ENCODE measurements at regions not wholly inside any gene's neighbourhood (a gene's known extent, or its start where the extent isn't known, plus 50 kb on each side); places are given as distances from the start of the nearest gene placed in this dataset.

DNA sequence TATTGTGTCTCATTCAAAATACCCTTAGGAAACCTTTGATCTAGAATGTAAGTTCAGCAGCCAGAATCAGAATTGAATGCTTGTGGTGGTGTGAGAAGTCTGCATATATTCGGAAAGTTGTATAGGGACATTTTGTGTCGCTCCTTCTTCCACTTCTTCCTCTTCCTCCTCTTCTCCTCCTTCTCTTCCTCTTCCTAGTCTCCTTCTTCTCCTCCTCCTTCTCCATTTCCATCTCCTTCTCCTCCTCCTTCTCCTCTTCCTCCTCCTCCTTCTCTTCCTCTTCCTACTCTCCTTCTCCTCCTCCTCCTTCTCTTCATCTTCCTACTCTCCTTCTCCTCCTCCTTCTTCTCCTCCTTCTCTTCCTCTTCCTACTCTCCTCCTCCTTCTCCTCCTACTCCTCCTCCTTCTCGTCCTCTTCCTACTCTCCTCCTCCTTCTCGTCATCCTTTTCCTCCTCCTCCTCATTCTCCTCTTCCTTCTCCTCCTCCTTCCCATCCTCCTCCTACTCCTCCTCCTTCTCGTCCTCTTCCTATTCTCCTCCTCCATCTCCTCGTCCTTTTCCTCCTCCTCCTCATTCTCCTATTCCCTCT is 749.3 kb upstream of the GOLIM4 start:
- H3K9me3 ChIP-seq (ENCODE audit: control insufficient read depth, low read length, poor library complexity, severe bottlenecking) = no peaks in the 10 kb centered on the region
- H3K27me3 Mint-ChIP-seq = peaks cover 5% of the 10 kb centered on the region
- no peaks in the 10 kb centered on the region for H3K36me3 Mint-ChIP-seq (ENCODE audit: low read depth)
- no peak for ATAC-seq
- no peak for DNase-seq
- H3K4me3 Mint-ChIP-seq = no peak overlapping the region
- no peak overlapping the region for H3K27ac Mint-ChIP-seq
- H3K4me1 Mint-ChIP-seq = no peaks in the 10 kb centered on the region

GRCh38 chr3:168844472-168844871 is 748.7 kb upstream of the GOLIM4 start:
- Mint-ChIP-seq H3K36me3 (ENCODE audit: low read depth) (no peaks in the 10 kb centered on the region), H3K4me3 (no peak overlapping the region), H3K27me3 (peaks cover 5% of the 10 kb centered on the region), H3K4me1 (no peaks in the 10 kb centered on the region), H3K27ac (no peak overlapping the region)
- ATAC-seq = no peak
- DNase-seq = no peak
- H3K9me3 ChIP-seq (ENCODE audit: control insufficient read depth, low read length, poor library complexity, severe bottlenecking) = no peaks in the 10 kb centered on the region

DNA sequence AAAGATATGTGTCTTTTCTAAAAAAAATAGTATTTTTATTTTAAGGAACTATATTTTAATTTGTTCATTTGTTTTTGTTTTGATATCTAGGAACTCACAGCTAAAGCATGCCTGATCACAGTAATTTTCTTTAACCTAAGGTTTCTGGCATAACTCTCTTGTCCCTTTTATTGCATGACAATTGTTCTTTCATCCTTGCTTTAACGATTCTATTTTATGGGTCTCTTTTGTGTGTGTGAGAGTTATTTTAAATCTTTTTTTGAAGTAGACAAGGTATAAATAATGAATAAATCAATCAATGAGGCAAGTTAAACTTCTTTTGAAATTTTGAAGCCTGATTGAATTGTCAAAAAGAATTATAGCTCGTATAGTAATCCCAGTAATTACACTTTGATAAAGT is 747.8 kb upstream of the GOLIM4 start:
- Mint-ChIP-seq H3K4me3 (no peak overlapping the region), H3K27me3 (peaks cover 5% of the 10 kb centered on the region), H3K27ac (no peak overlapping the region), H3K4me1 (no peaks in the 10 kb centered on the region), H3K36me3 (ENCODE audit: low read depth) (no peaks in the 10 kb centered on the region)
- DNase-seq (no peak), ATAC-seq (no peak)
- H3K9me3 ChIP-seq (ENCODE audit: control insufficient read depth, low read length, poor library complexity, severe bottlenecking) = no peaks in the 10 kb centered on the region

- no peak for DNase-seq
- Mint-ChIP-seq H3K27me3 (no peaks in the 10 kb centered on the region), H3K4me1 (no peaks in the 10 kb centered on the region), H3K36me3 (ENCODE audit: low read depth) (no peaks in the 10 kb centered on the region), H3K4me3 (no peak overlapping the region), H3K27ac (no peak overlapping the region)
- ATAC-seq = no peak
- no peaks in the 10 kb centered on the region for H3K9me3 ChIP-seq (ENCODE audit: control insufficient read depth, low read length, poor library complexity, severe bottlenecking)
Observed at GRCh38 chr3:168839653-168840052, 743.9 kb upstream of the GOLIM4 start.

DNA sequence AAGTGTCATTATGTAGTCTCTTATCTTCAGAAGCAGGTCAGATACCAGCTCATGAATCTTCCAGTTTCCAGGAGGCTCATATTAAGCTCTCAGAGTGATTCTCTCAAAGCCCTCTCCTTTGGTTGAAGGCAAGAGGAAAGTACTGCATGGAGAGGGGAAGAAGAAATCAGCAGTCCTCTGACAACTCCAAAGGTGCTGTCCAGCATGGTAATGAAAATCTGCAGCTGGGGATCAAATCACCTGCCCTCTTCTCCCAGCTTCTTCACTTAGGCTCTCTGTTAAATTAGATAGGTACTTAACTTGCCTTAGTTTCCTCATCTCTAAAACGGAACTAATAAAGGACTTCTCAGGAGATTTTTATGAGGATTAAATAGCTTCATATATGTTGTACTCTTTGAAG is 738.8 kb upstream of the GOLIM4 start:
- no peak for ATAC-seq
- Mint-ChIP-seq H3K36me3 (ENCODE audit: low read depth) (no peaks in the 10 kb centered on the region), H3K27me3 (no peaks in the 10 kb centered on the region), H3K4me1 (no peaks in the 10 kb centered on the region), H3K27ac (no peak overlapping the region), H3K4me3 (no peak overlapping the region)
- DNase-seq = no peak
- H3K9me3 ChIP-seq (ENCODE audit: control insufficient read depth, low read length, poor library complexity, severe bottlenecking) = no peaks in the 10 kb centered on the region

DNA sequence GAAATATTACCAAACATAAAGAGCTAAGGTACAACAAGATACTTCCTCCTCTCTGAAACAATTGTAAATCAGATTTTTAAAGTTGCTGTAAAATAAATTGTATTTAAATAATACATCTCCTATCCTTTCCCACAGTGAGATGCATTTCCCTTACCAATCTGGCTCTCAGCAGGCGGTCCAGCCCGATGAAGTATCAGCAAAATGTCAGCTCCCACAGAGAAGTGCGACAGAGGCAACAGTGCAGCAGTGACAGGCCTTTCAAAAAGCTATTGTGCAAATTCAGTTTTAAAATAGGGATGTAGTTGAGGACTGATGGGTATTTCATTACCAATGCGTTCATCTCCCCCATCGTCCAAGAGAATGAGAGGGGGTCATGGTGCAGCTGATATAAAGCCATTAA is 733.2 kb upstream of the GOLIM4 start:
- ATAC-seq (no peak), DNase-seq (no peak)
- H3K27ac Mint-ChIP-seq = no peak overlapping the region
- no peaks in the 10 kb centered on the region for H3K9me3 ChIP-seq (ENCODE audit: control insufficient read depth, low read length, poor library complexity, severe bottlenecking)
- no peaks in the 10 kb centered on the region for H3K27me3 Mint-ChIP-seq
- no peaks in the 10 kb centered on the region for H3K36me3 Mint-ChIP-seq (ENCODE audit: low read depth)
- H3K4me3 Mint-ChIP-seq = no peak overlapping the region
- no peaks in the 10 kb centered on the region for H3K4me1 Mint-ChIP-seq

- DNase-seq (no peak), ATAC-seq (no peak)
- H3K4me1 Mint-ChIP-seq = no peaks in the 10 kb centered on the region
- no peak overlapping the region for H3K27ac Mint-ChIP-seq
- no peak overlapping the region for H3K4me3 Mint-ChIP-seq
- H3K36me3 Mint-ChIP-seq (ENCODE audit: low read depth) = no peaks in the 10 kb centered on the region
- no peaks in the 10 kb centered on the region for H3K9me3 ChIP-seq (ENCODE audit: control insufficient read depth, low read length, poor library complexity, severe bottlenecking)
- H3K27me3 Mint-ChIP-seq = no peaks in the 10 kb centered on the region
Observed at GRCh38 chr3:168828536-168828935, 732.8 kb upstream of the GOLIM4 start.

- ATAC-seq = no peak
- Mint-ChIP-seq H3K27me3 (no peaks in the 10 kb centered on the region), H3K4me3 (no peak overlapping the region), H3K36me3 (ENCODE audit: low read depth) (no peaks in the 10 kb centered on the region), H3K27ac (no peak overlapping the region), H3K4me1 (no peaks in the 10 kb centered on the region)
- no peaks in the 10 kb centered on the region for H3K9me3 ChIP-seq (ENCODE audit: control insufficient read depth, low read length, poor library complexity, severe bottlenecking)
- no peak for DNase-seq
Observed at GRCh38 chr3:168828014-168828413, 732.3 kb upstream of the GOLIM4 start.

- DNase-seq = no peak
- Mint-ChIP-seq H3K36me3 (ENCODE audit: low read depth) (no peaks in the 10 kb centered on the region), H3K27ac (no peak overlapping the region), H3K4me3 (no peak overlapping the region), H3K4me1 (no peaks in the 10 kb centered on the region), H3K27me3 (no peaks in the 10 kb centered on the region)
- H3K9me3 ChIP-seq (ENCODE audit: control insufficient read depth, low read length, poor library complexity, severe bottlenecking) = no peaks in the 10 kb centered on the region
- no peak for ATAC-seq
Observed at GRCh38 chr3:168824107-168824506, 728.4 kb upstream of the GOLIM4 start.

GRCh38 chr3:168823466-168823865 is 727.7 kb upstream of the GOLIM4 start:
- no peaks in the 10 kb centered on the region for H3K9me3 ChIP-seq (ENCODE audit: control insufficient read depth, low read length, poor library complexity, severe bottlenecking)
- Mint-ChIP-seq H3K36me3 (ENCODE audit: low read depth) (no peaks in the 10 kb centered on the region), H3K27me3 (no peaks in the 10 kb centered on the region), H3K4me1 (no peaks in the 10 kb centered on the region), H3K4me3 (no peak overlapping the region), H3K27ac (no peak overlapping the region)
- ATAC-seq (no peak), DNase-seq (no peak)

DNA sequence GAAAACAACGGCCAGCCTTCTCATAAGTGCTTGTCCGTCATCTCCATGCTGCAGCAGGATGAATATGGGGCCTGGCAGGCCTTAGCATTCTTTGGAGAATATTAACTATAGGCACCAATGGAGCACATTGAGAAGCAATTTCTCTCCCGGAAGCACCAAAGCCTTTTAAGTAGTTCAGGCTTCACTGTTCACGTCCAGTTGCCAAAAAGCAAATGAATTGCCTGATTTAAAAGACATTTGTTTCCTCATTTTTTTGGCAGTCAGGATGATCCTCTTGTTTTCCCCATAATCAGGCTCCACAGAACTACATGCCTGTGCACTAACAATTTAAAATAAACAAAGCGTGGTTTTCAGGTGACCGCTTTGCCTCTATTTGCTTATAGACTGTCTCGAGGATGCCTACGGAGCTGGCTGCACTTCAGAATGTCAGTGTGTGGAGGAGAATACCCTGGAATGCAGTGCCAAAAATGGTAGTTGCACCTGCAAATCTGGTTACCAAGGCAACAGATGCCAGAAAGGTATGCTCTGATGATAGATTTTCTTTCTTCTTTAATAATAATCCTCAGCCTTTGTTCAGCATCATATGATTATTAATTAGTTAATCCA is 725.2 kb upstream of the GOLIM4 start:
- no peaks in the 10 kb centered on the region for H3K4me1 Mint-ChIP-seq
- H3K27ac Mint-ChIP-seq = no peak overlapping the region
- no peaks in the 10 kb centered on the region for H3K27me3 Mint-ChIP-seq
- ATAC-seq (no peak), DNase-seq (no peak)
- no peaks in the 10 kb centered on the region for H3K9me3 ChIP-seq (ENCODE audit: control insufficient read depth, low read length, poor library complexity, severe bottlenecking)
- no peak overlapping the region for H3K4me3 Mint-ChIP-seq
- H3K36me3 Mint-ChIP-seq (ENCODE audit: low read depth) = no peaks in the 10 kb centered on the region

GRCh38 chr3:168817177-168817576 is 721.5 kb upstream of the GOLIM4 start:
- no peak overlapping the region for H3K4me3 Mint-ChIP-seq

GRCh38 chr3:168815946-168816345 is 720.2 kb upstream of the GOLIM4 start:
- no peak overlapping the region for H3K4me3 Mint-ChIP-seq
- no peaks in the 10 kb centered on the region for H3K27me3 Mint-ChIP-seq
- H3K9me3 ChIP-seq (ENCODE audit: control insufficient read depth, low read length, poor library complexity, severe bottlenecking) = no peaks in the 10 kb centered on the region
- no peaks in the 10 kb centered on the region for H3K36me3 Mint-ChIP-seq (ENCODE audit: low read depth)
- DNase-seq (no peak), ATAC-seq (no peak)
- no peaks in the 10 kb centered on the region for H3K4me1 Mint-ChIP-seq
- H3K27ac Mint-ChIP-seq = no peak overlapping the region

More at GRCh38 chr3:168817177-168817576, 721.5 kb upstream of the GOLIM4 start:
- DNase-seq = no peak
- Mint-ChIP-seq H3K27ac (no peak overlapping the region), H3K36me3 (ENCODE audit: low read depth) (no peaks in the 10 kb centered on the region), H3K27me3 (no peaks in the 10 kb centered on the region), H3K4me1 (no peaks in the 10 kb centered on the region)
- H3K9me3 ChIP-seq (ENCODE audit: control insufficient read depth, low read length, poor library complexity, severe bottlenecking) = no peaks in the 10 kb centered on the region
- ATAC-seq = no peak

DNA sequence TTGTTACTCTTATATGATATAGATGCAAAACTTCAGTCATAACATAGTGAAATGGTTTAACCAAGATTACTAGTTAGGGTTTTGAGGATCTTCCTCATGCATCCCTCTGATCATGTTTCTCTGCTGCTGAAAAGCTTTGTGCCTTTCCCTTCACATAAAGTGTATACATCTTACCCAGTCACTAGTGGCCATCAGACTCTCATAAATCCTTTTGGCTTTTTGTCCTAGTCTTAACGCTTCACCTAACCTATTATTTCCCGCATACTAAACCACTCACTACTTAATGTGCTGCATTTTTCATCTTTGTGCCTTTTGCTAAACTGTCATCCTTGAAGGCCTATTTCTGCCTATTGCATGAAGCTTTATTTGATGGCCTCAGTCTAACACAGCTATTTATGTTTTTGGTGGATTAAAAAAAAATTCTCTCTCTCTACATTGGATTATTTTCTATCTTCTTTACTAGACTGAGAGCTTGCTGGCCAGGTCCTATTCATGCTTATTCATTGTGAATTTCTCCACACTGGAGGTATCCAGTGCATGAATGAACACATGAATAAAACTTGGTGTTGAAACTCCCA is 717.6 kb upstream of the GOLIM4 start:
- H3K36me3 Mint-ChIP-seq (ENCODE audit: low read depth) = no peaks in the 10 kb centered on the region
- ATAC-seq (no peak), DNase-seq (no peak)
- no peaks in the 10 kb centered on the region for H3K4me1 Mint-ChIP-seq
- H3K27me3 Mint-ChIP-seq = no peaks in the 10 kb centered on the region
- H3K4me3 Mint-ChIP-seq = no peak overlapping the region
- H3K27ac Mint-ChIP-seq = no peak overlapping the region
- no peaks in the 10 kb centered on the region for H3K9me3 ChIP-seq (ENCODE audit: control insufficient read depth, low read length, poor library complexity, severe bottlenecking)

All from T-helper 17 cell (primary cell).